ENCODE measurements at regions not wholly inside any gene's neighbourhood (a gene's known extent, or its start where the extent isn't known, plus 50 kb on each side); places are given as distances from the start of the nearest gene placed in this dataset.

DNA sequence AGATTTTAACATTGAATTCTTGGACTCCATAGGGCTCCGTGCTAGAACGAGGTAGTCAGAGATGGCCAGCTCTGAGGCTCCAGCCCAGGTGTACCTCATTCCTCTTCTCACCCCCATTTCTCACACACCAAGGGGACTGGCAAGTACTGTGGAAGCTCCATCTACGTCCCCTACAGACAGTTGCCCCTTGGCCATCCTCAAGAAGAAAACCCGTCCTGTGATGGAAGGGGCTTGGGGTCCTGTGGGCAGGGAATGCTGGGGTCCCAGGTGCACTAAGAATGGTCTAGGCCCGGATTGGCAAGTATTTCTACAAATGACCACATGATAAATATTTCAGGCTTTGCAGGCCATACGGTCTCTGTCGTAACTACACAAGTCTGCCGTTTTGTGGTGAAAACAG lies 110.3 kb downstream of the PDCL3 start:
- TF ChIP-seq, protein P1, sequence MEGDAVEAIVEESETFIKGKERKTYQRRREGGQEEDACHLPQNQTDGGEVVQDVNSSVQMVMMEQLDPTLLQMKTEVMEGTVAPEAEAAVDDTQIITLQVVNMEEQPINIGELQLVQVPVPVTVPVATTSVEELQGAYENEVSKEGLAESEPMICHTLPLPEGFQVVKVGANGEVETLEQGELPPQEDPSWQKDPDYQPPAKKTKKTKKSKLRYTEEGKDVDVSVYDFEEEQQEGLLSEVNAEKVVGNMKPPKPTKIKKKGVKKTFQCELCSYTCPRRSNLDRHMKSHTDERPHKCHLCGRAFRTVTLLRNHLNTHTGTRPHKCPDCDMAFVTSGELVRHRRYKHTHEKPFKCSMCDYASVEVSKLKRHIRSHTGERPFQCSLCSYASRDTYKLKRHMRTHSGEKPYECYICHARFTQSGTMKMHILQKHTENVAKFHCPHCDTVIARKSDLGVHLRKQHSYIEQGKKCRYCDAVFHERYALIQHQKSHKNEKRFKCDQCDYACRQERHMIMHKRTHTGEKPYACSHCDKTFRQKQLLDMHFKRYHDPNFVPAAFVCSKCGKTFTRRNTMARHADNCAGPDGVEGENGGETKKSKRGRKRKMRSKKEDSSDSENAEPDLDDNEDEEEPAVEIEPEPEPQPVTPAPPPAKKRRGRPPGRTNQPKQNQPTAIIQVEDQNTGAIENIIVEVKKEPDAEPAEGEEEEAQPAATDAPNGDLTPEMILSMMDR (IDR thresholded peaks at IDR 0.05) = no peak
- no peak for TF ChIP-seq EZH2 (IDR thresholded peaks at IDR 0.05; ENCODE audit: borderline replicate concordance, insufficient read depth, low read depth, low read length, poor library complexity, severe bottlenecking)
